Glomerular visceral epithelial cell (primary cell): ENCODE measurements at regions not wholly inside any gene's neighbourhood (a gene's known extent, or its start where the extent isn't known, plus 50 kb on each side); places are given as distances from the start of the nearest gene placed in this dataset.

Experiments
- DNase-seq: peaks from one replicate; pipeline ENCODE4 v3.0.0-alpha.2; 2016; ENCODE audit errors: extremely low spot score

- DNase-seq: no peak
These were observed 69.7 kb upstream of the CTDP1 start for GRCh38 chr18:79609841-79610281.

- no peak for DNase-seq
These were observed 69.1 kb upstream of the CTDP1 start for GRCh38 chr18:79610461-79611039.

DNA sequence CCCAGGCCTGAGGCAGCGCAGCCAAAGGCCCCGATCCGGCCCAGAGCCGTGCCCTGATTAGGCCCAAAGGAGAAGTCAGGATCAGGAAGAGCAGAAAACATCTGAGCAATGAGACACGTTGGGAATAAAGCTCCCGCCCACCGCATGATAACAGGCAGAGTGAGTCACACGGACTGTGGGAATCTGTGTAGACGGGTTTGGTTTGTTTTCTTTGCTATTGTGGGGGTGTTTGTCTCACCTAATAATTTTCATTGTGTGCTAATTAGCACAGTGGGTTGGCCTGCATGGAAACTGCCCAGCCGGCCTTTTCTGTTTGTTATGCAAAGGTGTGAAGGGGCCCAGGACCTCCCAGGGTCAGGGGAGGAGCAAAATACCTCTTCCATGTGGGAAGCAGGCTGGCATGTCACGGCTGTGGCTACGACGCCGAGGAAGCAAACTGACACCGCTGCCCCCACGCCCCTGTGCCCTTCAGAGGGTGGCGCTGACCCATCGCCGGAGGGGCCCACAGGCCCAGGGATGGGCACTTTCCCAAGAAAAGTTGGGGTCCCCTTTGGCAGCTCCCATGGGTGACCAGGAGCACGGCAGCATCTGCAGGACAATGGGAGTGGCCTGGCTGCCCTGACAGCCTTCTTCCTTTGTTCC lies 68.4 kb upstream of the CTDP1 start:
- DNase-seq: peak; percentile 45

- no peak for DNase-seq
These were observed 67.1 kb upstream of the CTDP1 start for GRCh38 chr18:79612291-79613108.

- no peak for DNase-seq
These were observed 66.2 kb upstream of the CTDP1 start for GRCh38 chr18:79613186-79613931.

DNA sequence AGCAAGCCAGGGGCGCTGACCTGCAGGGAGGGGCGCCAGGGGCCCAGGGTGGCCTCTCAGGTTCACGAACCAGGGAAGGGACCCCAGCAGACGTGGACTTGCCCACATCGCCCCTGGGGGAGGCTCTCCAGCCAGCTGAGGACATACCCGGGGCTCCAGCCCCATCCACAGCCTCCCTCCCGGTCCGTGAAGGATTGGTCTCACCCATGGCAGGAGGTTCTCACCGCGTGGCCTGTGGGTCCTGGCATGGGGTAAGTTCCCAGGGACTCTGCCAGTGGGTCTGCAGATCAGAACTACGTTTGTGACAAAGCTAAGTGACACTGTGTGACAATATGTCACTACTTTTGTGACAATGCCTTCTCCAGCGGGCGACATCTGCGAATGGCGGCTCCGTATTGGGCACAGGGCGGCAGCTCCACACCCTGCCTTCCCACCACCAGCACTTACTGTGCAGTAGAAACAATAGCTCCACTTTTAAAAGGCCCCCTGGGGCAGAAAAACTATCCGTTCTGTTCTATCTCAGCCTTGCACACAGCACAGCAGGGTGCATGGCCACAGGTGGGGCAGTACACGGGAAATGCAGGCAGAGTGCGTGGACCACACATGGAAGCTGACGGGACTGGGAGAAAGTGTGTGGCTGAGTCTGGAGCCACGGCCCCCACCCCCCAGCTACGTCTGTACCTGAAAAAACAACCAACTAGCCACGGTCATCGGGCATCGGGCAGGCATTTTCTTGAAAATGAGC lies 65.2 kb upstream of the CTDP1 start:
- no peak for DNase-seq

DNA sequence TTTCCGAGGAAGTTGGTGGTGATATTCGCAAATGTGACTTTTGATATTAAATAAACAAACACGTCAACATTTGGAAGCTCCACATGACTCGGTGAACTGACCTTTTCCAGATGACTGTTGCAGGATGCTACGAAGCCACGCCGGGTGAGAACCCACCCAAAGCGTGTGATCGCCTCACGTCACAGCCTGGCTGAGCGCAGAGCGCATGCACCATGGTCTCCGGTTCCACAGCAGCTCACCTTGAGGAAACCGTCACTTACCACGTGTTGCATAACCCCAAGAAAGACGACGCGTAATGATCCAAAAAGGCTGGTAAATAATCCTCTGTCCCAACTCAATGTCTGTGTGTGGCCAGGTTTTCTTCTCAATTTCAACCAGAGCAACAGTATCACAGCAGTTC lies 64.5 kb upstream of the CTDP1 start:
- DNase-seq: no peak

DNA sequence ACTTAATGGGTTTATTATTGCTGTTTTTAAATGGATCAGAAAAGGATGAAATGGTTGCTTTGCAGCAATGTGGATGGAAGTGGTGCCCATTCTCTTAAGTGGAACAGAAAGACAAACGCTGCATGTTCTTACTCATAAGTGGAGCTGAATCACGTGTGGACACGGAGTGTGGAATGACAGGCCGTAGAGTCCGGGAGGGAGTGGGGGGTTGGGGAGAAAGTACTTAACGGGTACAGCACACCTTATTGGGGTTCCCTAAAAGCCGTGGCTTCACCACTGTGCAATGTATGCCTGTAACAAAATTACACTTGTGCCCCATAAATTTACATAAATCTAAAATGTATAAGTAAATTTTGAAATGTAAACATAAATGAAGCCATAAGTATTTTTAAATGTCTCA lies 64.0 kb upstream of the CTDP1 start:
- no peak for DNase-seq

- DNase-seq: no peak
These were observed 62.7 kb upstream of the CTDP1 start for GRCh38 chr18:79616651-79617510.

DNA sequence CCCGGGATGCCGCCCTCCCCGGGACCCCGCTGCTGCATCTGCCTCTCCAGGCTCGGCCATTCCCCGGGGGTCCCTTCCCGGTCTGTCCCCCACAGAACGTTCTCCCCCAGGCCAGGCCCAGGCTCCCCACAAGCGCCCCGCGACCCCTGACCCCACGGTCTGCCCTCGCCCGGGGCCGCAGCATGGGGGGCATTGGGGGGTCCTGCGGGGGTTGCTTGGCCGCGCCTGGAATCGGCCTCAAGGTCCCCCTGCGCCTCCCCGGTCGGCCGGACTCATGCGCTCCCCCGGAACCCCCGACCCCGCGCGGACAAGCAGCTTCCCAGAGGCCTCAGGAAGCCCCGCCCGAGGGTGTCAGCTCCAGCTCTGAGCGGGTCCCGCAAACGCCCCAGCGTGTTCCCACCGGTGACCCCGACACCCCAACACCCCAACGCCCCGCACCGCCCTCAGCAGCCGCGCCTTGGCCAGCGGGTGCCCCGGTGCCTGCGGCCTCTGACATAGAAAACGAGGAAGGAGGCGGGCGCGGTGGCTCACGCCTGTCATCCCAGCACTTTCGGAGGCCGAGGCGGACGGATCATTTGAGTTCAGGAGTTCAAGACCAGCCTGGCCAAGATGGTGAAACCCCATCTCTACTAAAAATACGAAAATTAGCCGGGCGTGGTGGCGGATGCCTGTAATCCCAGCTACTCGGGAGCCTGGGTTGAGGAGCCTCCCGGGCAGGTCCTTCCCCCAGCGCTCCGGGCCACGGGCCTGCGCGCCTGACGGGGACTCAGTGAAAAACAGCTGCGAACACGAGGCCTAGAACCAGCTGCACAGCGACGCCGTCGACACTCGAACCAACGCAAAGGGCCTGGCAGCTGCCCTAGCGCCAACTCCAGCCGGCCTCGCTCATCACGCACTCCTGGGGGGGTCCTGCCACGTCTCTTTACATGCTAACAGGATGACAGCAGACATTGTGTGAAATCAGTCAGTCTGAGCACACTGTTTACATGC lies 61.8 kb upstream of the CTDP1 start:
- no peak for DNase-seq

DNA sequence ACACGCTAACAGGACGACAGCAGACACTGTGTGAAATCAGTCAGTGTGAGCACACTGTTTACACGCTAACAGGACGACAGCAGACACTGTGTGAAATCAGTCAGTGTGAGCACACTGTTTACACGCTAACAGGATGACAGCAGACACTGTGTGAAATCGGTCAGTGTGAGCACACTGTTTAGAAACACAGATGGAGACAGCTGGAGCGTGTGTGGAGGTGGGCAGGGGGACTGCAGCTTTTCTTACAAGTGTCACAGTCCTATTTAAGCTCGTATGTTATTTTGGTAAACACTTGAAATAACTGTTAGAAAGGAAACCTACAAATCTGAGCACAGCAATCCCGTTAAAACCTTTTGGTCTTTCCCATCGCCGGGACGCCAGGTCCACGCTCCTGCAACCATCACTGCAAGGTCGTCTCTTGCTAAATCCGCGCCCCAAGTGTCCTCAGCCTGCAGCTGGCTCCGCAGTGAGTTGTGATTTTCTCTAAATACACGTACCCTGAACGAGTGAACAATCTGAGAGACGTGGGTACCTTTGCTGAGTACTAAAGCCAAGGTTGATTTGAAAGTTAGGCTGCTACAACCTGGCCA lies 58.9 kb upstream of the CTDP1 start:
- DNase-seq: no peak

DNA sequence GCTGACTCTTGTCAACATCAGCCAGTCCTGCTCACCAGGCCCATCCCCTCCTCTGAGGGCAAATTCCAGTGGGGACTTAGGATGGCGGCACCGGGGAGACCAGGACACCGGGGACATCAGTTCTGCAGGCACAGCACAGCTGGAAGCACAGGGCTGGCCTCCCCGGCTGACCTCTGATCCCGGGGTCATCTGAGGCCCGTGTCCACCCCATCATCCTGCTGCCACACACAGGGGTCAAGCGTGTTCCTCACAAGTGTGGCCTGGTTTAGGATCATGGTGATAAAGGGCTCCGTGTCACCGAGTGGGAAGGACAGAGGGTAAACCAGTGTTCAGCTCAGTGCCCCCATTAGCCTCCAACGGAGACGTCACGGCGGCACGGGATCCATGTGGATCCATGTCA lies 58.1 kb upstream of the CTDP1 start:
- DNase-seq: no peak

DNA sequence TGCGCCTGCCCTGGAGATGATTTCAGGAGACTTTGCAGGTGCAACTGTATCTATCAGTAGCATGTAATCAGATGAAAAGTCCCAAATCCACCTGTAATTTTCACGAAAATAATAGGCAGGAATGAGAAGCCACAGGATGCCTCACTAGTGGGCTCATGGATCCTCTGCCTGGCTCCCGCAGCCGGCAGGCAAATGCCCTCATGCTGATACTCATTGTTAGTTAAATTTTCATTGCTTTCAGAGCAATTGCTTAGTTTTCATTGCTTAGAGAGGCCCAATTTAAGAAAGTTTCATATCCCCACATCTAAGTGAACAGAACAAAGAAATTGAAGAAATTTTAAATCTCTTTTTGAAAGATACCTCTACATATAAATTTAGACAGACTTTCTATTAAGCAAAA lies 57.6 kb upstream of the CTDP1 start:
- no peak for DNase-seq

DNA sequence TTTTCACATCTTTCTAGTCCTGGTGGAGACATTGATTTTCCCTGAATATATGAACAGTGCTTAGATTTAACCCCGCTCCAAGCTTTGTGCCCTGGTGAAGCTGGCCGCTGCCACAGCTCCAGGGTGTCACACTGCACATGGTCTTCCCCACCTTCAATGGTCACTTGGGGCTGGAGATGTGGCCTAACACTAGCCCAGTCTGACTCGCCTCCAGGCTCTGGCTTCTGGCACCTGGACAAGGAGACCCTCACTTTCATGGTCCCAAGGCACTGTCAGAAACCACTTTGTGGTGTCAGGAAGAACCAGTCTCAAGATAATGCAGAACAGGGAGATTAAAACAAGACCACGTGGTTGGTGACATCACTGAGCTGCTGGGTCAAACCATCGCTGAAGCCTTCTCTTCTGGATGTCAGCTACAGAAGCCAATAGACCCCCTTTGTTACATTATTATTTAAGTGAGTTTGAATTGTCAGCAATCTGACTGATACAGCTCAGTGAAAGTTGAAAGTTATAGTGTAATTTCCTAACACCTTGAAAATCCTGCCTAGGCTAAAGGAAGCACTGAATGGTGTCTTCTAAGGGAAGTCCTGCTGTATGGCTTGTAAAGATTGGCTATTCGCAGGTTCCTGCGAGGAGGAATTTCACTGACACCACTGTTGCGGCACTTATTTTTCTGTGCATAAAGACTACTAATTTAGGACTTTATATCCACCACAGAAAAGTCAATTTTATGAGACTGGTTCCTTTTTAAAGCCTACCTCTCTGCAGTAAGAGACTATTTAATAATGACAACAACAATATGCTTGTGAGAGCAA lies 55.0 kb upstream of the CTDP1 start:
- DNase-seq: no peak

- DNase-seq: no peak
These were observed 54.2 kb upstream of the CTDP1 start for GRCh38 chr18:79625195-79625923.

- DNase-seq: no peak
These were observed 53.6 kb upstream of the CTDP1 start for GRCh38 chr18:79625924-79626561.
